GM21367 (cell line): ENCODE measurements at regions not wholly inside any gene's neighbourhood (a gene's known extent, or its start where the extent isn't known, plus 50 kb on each side); places are given as distances from the start of the nearest gene placed in this dataset.
"Not testable (repeated sequence)": the region's sequence is repeated elsewhere in the genome, so short reads cannot be mapped to it uniquely, and the experiment has no call there.

Source experiments
- ATAC-seq: cut with Tn5 transposase; IDR thresholded peaks from one replicate; pipeline ENCODE4 v1.9.1; 2021; ENCODE audit not compliant: unreplicated experiment

- ATAC-seq = no peak
Measured at GRCh38 chr16:16989368-16989767, 481.4 kb downstream of the XYLT1 start.

GRCh38 chr16:16991711-16992110, 479.0 kb downstream of the XYLT1 start:
- no peak for ATAC-seq

- ATAC-seq = no peak
Measured at GRCh38 chr16:16992975-16993765, 477.6 kb downstream of the XYLT1 start.

- no peak for ATAC-seq
Measured at GRCh38 chr16:16994831-16995230, 475.9 kb downstream of the XYLT1 start.

- ATAC-seq = no peak
Measured at GRCh38 chr16:16996827-16997226, 473.9 kb downstream of the XYLT1 start.

GRCh38 chr16:16997349-16997748, 473.4 kb downstream of the XYLT1 start:
- ATAC-seq = no peak

GRCh38 chr16:17001471-17001870, 469.3 kb downstream of the XYLT1 start:
- ATAC-seq = no peak

- peak; percentile 53 for ATAC-seq
Measured at GRCh38 chr16:17002565-17002964, 468.2 kb downstream of the XYLT1 start.

- not testable (repeated sequence) for ATAC-seq
Measured at GRCh38 chr16:17005963-17006362, 464.8 kb downstream of the XYLT1 start.

GRCh38 chr16:17011712-17012111, 459.0 kb downstream of the XYLT1 start:
- no peak for ATAC-seq

- ATAC-seq = no peak
Measured at GRCh38 chr16:17013038-17013437, 457.7 kb downstream of the XYLT1 start.

GRCh38 chr16:17014484-17015121, 456.2 kb downstream of the XYLT1 start:
- ATAC-seq = no peak

- no peak for ATAC-seq
Measured at GRCh38 chr16:17015702-17016101, 455.1 kb downstream of the XYLT1 start.

- ATAC-seq = no peak
Measured at GRCh38 chr16:17017442-17017841, 453.3 kb downstream of the XYLT1 start.

GRCh38 chr16:17018585-17018939, 452.2 kb downstream of the XYLT1 start:
- ATAC-seq = no peak

GRCh38 chr16:17019366-17019765, 451.4 kb downstream of the XYLT1 start:
- no peak for ATAC-seq

- ATAC-seq = no peak
Measured at GRCh38 chr16:17023606-17024005, 447.2 kb downstream of the XYLT1 start.

- no peak for ATAC-seq
Measured at GRCh38 chr16:17024514-17024913, 446.2 kb downstream of the XYLT1 start.

GRCh38 chr16:17026600-17027242, 444.0 kb downstream of the XYLT1 start:
- peak; percentile 81 for ATAC-seq

GRCh38 chr16:17027488-17028129, 443.2 kb downstream of the XYLT1 start:
- no peak for ATAC-seq

GRCh38 chr16:17029602-17030350, 441.0 kb downstream of the XYLT1 start:
- ATAC-seq = no peak
